Stomach (tissue), 8 donors: ENCODE measurements at regions not wholly inside any gene's neighbourhood (a gene's known extent, or its start where the extent isn't known, plus 50 kb on each side); places are given as distances from the start of the nearest gene placed in this dataset.

ENCODE experiments used
- DNase-seq, 2 donors: peaks; one replicate each; pipeline versions ENCODE4 v3.0.0 to v3.0.0-alpha.2; 2013 to 2019
- H3K27ac ChIP-seq, 5 donors: fragments of 200-600 bp in 4 of 5; sonication (generic) in 4 of 5; one replicate each; pipeline ENCODE4 v1.5.1; 2013 to 2019; ENCODE audit warnings: mild to moderate bottlenecking in 1 of 5, moderate library complexity in 1 of 5
- H3K27me3 ChIP-seq, 3 donors: fragments of 200-600 bp; sonication (generic); one replicate each; pipeline ENCODE4 v1.5.1; 2017 to 2019; ENCODE audit warnings: mixed run types in 1 of 3
- H3K36me3 ChIP-seq, 4 donors: fragments of 200-600 bp; sonication (generic); 1 replicate in 3 of 4; 2 replicates in 1 of 4; pipeline ENCODE4 v1.5.1; 2016 to 2019
- H3K4me1 ChIP-seq, 4 donors: fragments of 200-600 bp; sonication (generic); one replicate each; pipeline ENCODE4 v1.5.1; 2016 to 2019
- H3K4me3 ChIP-seq, 4 donors: fragments of 200-600 bp; sonication (generic) in 3 of 4; one replicate each; pipeline ENCODE4 v1.5.1; 2016 to 2019; ENCODE audit warnings: mild to moderate bottlenecking in 1 of 4
- H3K9me3 ChIP-seq, 4 donors: fragments of 200-600 bp; sonication (generic); one replicate each; pipeline ENCODE4 v1.5.1; 2016 to 2019
- EP300 ChIP-seq: sonication (generic); formaldehyde crosslinking; IDR thresholded peaks from one replicate; pipeline ENCODE4 v1.6.1; 2017; ENCODE audit warnings: antibody characterized with exemption
- POLR2A ChIP-seq, 4 donors: fragments of 450-650 bp; IDR thresholded peaks; one replicate each; pipeline ENCODE4 v1.6.1; 2016; ENCODE audit warnings: antibody characterized with exemption in 4 of 4, control low read depth in 2 of 4, mild to moderate bottlenecking in 1 of 4, moderate library complexity in 1 of 4
- POLR2AphosphoS5 ChIP-seq, 3 donors: sonication (generic); formaldehyde crosslinking; IDR thresholded peaks; one replicate each; pipeline ENCODE4 v1.6.1; 2016; ENCODE audit warnings: antibody characterized with exemption in 3 of 3
- WGBS, 5 donors: extraction: QIAGEN DNeasy Blood & Tissue Kit in 3 of 5; methylation state at CpG; one replicate each; pipeline versions ENCODE4 v1.1.5 to v1.1.7; 2013 to 2018; 5-methylcytosine and 5-hydroxymethylcytosine counted together
- intact Hi-C: fragments of 100-400 bp; cut with DNase I; formaldehyde crosslinking; loops from one replicate; pipeline ENCODE4 v1.15.1; 2023; ENCODE audit warnings: low total_unique reads
- TF ChIP-seq, protein P1 (sequence below), 7 experiments: fragments of 450-650 bp in 4 of 7; fragments of 200-600 bp in 3 of 7; sonication (generic) in 3 of 7; IDR thresholded peaks; one replicate each; pipeline ENCODE4 v1.5.1; 2016 to 2019; ENCODE audit warnings: antibody characterized with exemption in 7 of 7, control low read depth in 2 of 7, mild to moderate bottlenecking in 1 of 7
- donor health status: healthy with polysubstance abuse.
- donor health status: Bipolar disorder and iron deficiency.
- donor health status: healthy.

GRCh38 chr4:180281724-180282123, 1961.5 kb upstream of the TENM3 start:
- no peak for TF ChIP-seq POLR2AphosphoS5 (IDR thresholded peaks at IDR 0.05)
- no peak overlapping the region for H3K4me3 ChIP-seq
- WGBS, 5 donors: 59 to 88% (median 87%) methylated on average over 3 of the region's 3 CpGs
- no peaks in the 10 kb centered on the region for H3K4me1 ChIP-seq
- intact Hi-C loops: no loop called here
- peaks cover 0 to 6% (median 0%) of the 10 kb centered on the region in 4 donors for H3K9me3 ChIP-seq
- no peaks in the 10 kb centered on the region for H3K27me3 ChIP-seq
- H3K36me3 ChIP-seq: no peaks in the 10 kb centered on the region
- no peak for DNase-seq
- no peak overlapping the region for H3K27ac ChIP-seq

- Histone ChIP-seq H3K36me3 (no peaks in the 10 kb centered on the region), H3K27me3 (no peaks in the 10 kb centered on the region), H3K4me3 (no peak overlapping the region), H3K9me3 (no peaks in the 10 kb centered on the region), H3K27ac (no peak overlapping the region), H3K4me1 (no peaks in the 10 kb centered on the region)
- TF ChIP-seq EP300 (no peak), POLR2A (IDR thresholded peaks at IDR 0.05) (no peak), POLR2AphosphoS5 (IDR thresholded peaks at IDR 0.05) (no peak)
- TF ChIP-seq, protein P1, sequence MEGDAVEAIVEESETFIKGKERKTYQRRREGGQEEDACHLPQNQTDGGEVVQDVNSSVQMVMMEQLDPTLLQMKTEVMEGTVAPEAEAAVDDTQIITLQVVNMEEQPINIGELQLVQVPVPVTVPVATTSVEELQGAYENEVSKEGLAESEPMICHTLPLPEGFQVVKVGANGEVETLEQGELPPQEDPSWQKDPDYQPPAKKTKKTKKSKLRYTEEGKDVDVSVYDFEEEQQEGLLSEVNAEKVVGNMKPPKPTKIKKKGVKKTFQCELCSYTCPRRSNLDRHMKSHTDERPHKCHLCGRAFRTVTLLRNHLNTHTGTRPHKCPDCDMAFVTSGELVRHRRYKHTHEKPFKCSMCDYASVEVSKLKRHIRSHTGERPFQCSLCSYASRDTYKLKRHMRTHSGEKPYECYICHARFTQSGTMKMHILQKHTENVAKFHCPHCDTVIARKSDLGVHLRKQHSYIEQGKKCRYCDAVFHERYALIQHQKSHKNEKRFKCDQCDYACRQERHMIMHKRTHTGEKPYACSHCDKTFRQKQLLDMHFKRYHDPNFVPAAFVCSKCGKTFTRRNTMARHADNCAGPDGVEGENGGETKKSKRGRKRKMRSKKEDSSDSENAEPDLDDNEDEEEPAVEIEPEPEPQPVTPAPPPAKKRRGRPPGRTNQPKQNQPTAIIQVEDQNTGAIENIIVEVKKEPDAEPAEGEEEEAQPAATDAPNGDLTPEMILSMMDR (IDR thresholded peaks at IDR 0.05): no peak
- intact Hi-C loops: no loop called here
- no peak for DNase-seq
- 50 to 90% (median 82%) methylated on average over 3 of the region's 3 CpGs for WGBS, 5 donors
Observed at GRCh38 chr4:180284267-180284666, 1958.9 kb upstream of the TENM3 start.

GRCh38 chr4:180285796-180286195, 1957.4 kb upstream of the TENM3 start:
- 68 to 100% (median 82%) methylated on average over 1 of the region's 1 CpG for WGBS, 5 donors
- Histone ChIP-seq H3K27ac (no peak overlapping the region), H3K9me3 (no peaks in the 10 kb centered on the region), H3K4me3 (no peak overlapping the region), H3K4me1 (no peaks in the 10 kb centered on the region), H3K36me3 (no peaks in the 10 kb centered on the region), H3K27me3 (no peaks in the 10 kb centered on the region)
- intact Hi-C loops: no loop called here
- no peak for TF ChIP-seq POLR2A (IDR thresholded peaks at IDR 0.05)
- no peak for TF ChIP-seq EP300
- TF ChIP-seq POLR2AphosphoS5 (IDR thresholded peaks at IDR 0.05): no peak
- TF ChIP-seq, protein P1 (IDR thresholded peaks at IDR 0.05): no peak
- DNase-seq: no peak

DNA sequence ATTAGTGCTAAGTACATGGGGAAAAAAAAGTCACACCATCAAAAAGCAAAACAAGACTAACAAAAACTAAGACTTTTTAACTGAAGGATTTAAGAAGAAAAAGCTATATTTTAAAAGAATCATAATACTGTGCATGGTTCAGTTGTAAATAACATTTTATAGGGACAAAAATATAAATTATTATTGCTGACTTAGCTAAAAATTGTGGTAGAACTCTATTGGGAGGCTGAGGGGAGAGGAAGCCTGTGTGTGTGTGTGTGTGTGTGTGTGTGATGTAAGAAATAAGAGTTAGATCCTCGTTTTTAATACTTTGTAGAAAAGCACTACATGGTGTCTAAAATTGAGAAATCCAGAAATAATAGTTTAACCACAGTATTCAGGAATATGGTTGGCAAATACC, 1950.9 kb upstream of the TENM3 start:
- Histone ChIP-seq H3K4me3 (no peak overlapping the region), H3K36me3 (no peaks in the 10 kb centered on the region), H3K27me3 (no peaks in the 10 kb centered on the region), H3K27ac (no peak overlapping the region), H3K9me3 (no peaks in the 10 kb centered on the region), H3K4me1 (no peaks in the 10 kb centered on the region)
- WGBS, 5 donors: 13 to 27% (median 26%) methylated on average over 1 of the region's 1 CpG
- intact Hi-C loops: no loop called here
- TF ChIP-seq, protein P1 (IDR thresholded peaks at IDR 0.05): no peak
- TF ChIP-seq POLR2A (IDR thresholded peaks at IDR 0.05) (no peak), EP300 (no peak), POLR2AphosphoS5 (IDR thresholded peaks at IDR 0.05) (no peak)
- no peak for DNase-seq

GRCh38 chr4:180296036-180296599, 1947.1 kb upstream of the TENM3 start:
- Histone ChIP-seq H3K27ac (no peak overlapping the region), H3K4me1 (no peaks in the 10 kb centered on the region), H3K4me3 (no peak overlapping the region), H3K36me3 (no peaks in the 10 kb centered on the region), H3K27me3 (no peaks in the 10 kb centered on the region), H3K9me3 (peaks cover 0 to 6% (median 0%) of the 10 kb centered on the region in 4 donors)
- 37 to 48% (median 39%) methylated on average over 4 of the region's 4 CpGs for WGBS, 5 donors
- intact Hi-C loops: no loop called here
- TF ChIP-seq POLR2AphosphoS5 (IDR thresholded peaks at IDR 0.05): no peak
- no peak for TF ChIP-seq EP300
- TF ChIP-seq, protein P1 (IDR thresholded peaks at IDR 0.05): no peak
- no peak for TF ChIP-seq POLR2A (IDR thresholded peaks at IDR 0.05)
- no peak for DNase-seq
